ENCODE measurements at regions not wholly inside any gene's neighbourhood (a gene's known extent, or its start where the extent isn't known, plus 50 kb on each side); places are given as distances from the start of the nearest gene placed in this dataset.

DNA sequence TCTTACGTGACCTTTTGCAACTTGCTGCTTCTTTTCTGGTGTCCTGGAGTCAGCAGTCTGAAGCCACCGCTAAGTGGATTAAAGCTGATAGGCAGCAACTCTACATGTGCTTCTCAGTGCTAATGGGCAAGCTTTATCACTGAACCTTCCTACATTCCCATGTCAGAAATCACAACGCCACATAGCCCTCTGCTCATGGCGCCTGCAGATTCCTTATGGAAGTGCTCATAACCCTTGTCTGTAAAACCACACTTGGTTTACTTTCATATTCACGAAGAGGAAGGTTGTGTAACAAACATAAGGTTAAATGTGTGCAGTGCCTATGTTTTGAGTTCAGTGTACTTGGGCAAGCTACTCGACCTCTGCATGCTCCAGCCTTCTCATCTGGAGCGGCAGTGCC lies 319.8 kb downstream of the FBXO15 start:
- TF ChIP-seq, protein P1, sequence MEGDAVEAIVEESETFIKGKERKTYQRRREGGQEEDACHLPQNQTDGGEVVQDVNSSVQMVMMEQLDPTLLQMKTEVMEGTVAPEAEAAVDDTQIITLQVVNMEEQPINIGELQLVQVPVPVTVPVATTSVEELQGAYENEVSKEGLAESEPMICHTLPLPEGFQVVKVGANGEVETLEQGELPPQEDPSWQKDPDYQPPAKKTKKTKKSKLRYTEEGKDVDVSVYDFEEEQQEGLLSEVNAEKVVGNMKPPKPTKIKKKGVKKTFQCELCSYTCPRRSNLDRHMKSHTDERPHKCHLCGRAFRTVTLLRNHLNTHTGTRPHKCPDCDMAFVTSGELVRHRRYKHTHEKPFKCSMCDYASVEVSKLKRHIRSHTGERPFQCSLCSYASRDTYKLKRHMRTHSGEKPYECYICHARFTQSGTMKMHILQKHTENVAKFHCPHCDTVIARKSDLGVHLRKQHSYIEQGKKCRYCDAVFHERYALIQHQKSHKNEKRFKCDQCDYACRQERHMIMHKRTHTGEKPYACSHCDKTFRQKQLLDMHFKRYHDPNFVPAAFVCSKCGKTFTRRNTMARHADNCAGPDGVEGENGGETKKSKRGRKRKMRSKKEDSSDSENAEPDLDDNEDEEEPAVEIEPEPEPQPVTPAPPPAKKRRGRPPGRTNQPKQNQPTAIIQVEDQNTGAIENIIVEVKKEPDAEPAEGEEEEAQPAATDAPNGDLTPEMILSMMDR (IDR thresholded peaks at IDR 0.05), result no peak
- TF ChIP-seq POLR2A (IDR thresholded peaks at IDR 0.05; ENCODE audit: low read depth), result no peak
